OCI-LY7 (cell line): ENCODE measurements at regions not wholly inside any gene's neighbourhood (a gene's known extent, or its start where the extent isn't known, plus 50 kb on each side); places are given as distances from the start of the nearest gene placed in this dataset.

ENCODE experiments used
- BruUV-seq: library from RNA; stranded (reverse); fragments of 400-500 nt; replicated peaks from 2 replicates; lab custom pipeline; 2021; lab: Mats Ljungman, UMichigan
- CTCF ChIA-PET: fragments of 300-600 bp; sonication (Branson Sonifier 250); formaldehyde crosslinking; loops from one replicate; lab custom pipeline; 2022; ENCODE audit warnings: antibody characterized with exemption; ENCODE audit not compliant: unreplicated experiment; lab: Charles Lee
- POLR2A ChIA-PET: fragments of 300-600 bp; sonication (Branson Sonifier 250); formaldehyde crosslinking; loops from one replicate; lab custom pipeline; 2022; ENCODE audit warnings: antibody characterized with exemption; lab: Charles Lee
- DNase-seq: peaks from one replicate; pipeline ENCODE4 v3.0.0-alpha.2; 2015; ENCODE audit warnings: low spot score
- H2AFZ ChIP-seq: fragments of 200-600 bp; sonication (generic), shearing (Covaris generic); 2 replicates; pipeline ENCODE4 v1.6.1; 2014; ENCODE audit warnings: mild to moderate bottlenecking, antibody characterized with exemption, low read length, moderate library complexity
- H3K27ac ChIP-seq: fragments of 200-600 bp; sonication (generic); 2 replicates; pipeline ENCODE4 v1.5.1; 2014; ENCODE audit warnings: mixed run types, low read depth, mild to moderate bottlenecking, moderate library complexity, low read length, inconsistent platforms; ENCODE audit not compliant: poor library complexity, severe bottlenecking
- H3K36me3 ChIP-seq: fragments of 200-600 bp; sonication (generic); 2 replicates; pipeline ENCODE4 v1.6.1; 2014; ENCODE audit warnings: mild to moderate bottlenecking, antibody characterized with exemption, low read length, moderate library complexity, mixed read lengths; ENCODE audit not compliant: insufficient read depth
- H3K4me1 ChIP-seq: fragments of 200-600 bp; sonication (generic); 2 replicates; pipeline ENCODE4 v1.5.1; 2014; ENCODE audit warnings: mild to moderate bottlenecking, low read length; ENCODE audit not compliant: insufficient read depth, poor library complexity, severe bottlenecking
- H3K4me2 ChIP-seq: fragments of 200-600 bp; sonication (generic); 2 replicates; pipeline ENCODE4 v1.6.1; 2014; ENCODE audit warnings: mild to moderate bottlenecking, low read length
- H3K4me3 ChIP-seq: fragments of 200-600 bp; sonication (generic); 2 replicates; pipeline ENCODE4 v1.5.1; 2014; ENCODE audit warnings: mild to moderate bottlenecking, low read depth, low read length; ENCODE audit not compliant: poor library complexity, severe bottlenecking
- H3K79me2 ChIP-seq: fragments of 200-600 bp; sonication (generic); 2 replicates; pipeline ENCODE4 v1.6.1; 2016; ENCODE audit warnings: low read depth, mild to moderate bottlenecking, low read length, moderate library complexity, mixed read lengths; ENCODE audit not compliant: insufficient read depth
- H3K9me2 ChIP-seq: fragments of 200-600 bp; sonication (generic); 2 replicates; pipeline ENCODE4 v1.6.1; 2016; ENCODE audit warnings: mild to moderate bottlenecking, low read length, mixed read lengths; ENCODE audit not compliant: insufficient read depth
- H3K9me3 ChIP-seq: fragments of 200-600 bp; sonication (generic); 2 replicates; pipeline ENCODE4 v1.6.1; 2014; ENCODE audit warnings: mild to moderate bottlenecking, mixed run types, low read length, mixed read lengths
- H4K20me1 ChIP-seq: fragments of 200-600 bp; sonication (generic); 2 replicates; pipeline ENCODE4 v1.6.1; 2014; ENCODE audit warnings: mild to moderate bottlenecking, antibody characterized with exemption, low read length, moderate library complexity, mixed read lengths; ENCODE audit not compliant: insufficient read depth
- EZH2phosphoT487 ChIP-seq: fragments of 200-600 bp; sonication (generic); IDR thresholded peaks from 2 replicates; pipeline ENCODE4 v1.6.1; 2018; ENCODE audit warnings: low read depth, borderline replicate concordance, mild to moderate bottlenecking, mixed run types, antibody characterized with exemption, low read length, moderate library complexity, mixed read lengths
- intact Hi-C: fragments of 100-400 bp; cut with micrococcal nuclease; formaldehyde crosslinking; loops from one replicate; pipeline ENCODE4 v1.10.0; 2022; ENCODE audit not compliant: unreplicated experiment
- TF ChIP-seq, protein P1 (sequence below): fragments of 200-600 bp; sonication (generic); conservative IDR thresholded peaks from 2 replicates; pipeline ENCODE4 v1.5.1; 2014; ENCODE audit warnings: mild to moderate bottlenecking, antibody characterized with exemption, low read length, moderate library complexity, mixed read lengths

- H3K9me3 ChIP-seq: no peaks in the 10 kb centered on the region
- H3K4me3 ChIP-seq: no peak overlapping the region
- intact Hi-C loops: no loop called here
- no peak for DNase-seq
- H3K4me2 ChIP-seq: no peak overlapping the region
- H3K36me3 ChIP-seq: no peaks in the 10 kb centered on the region
- H2AFZ ChIP-seq: no peak overlapping the region
- no peaks in the 10 kb centered on the region for H3K4me1 ChIP-seq
- ChIA-PET CTCF (no interaction called here), POLR2A (interaction anchor here (0.8 kb wide), 1 partner anchor 19 kb away, joined by 3 read pairs; no protein-coding TSS in a partner anchor)
- no peak overlapping the region for H3K27ac ChIP-seq
- H3K9me2 ChIP-seq: no peaks in the 10 kb centered on the region
- H4K20me1 ChIP-seq: no peaks in the 10 kb centered on the region
- BruUV-seq: no TSS peak
- TF ChIP-seq EZH2phosphoT487: no peak
- TF ChIP-seq, protein P1, sequence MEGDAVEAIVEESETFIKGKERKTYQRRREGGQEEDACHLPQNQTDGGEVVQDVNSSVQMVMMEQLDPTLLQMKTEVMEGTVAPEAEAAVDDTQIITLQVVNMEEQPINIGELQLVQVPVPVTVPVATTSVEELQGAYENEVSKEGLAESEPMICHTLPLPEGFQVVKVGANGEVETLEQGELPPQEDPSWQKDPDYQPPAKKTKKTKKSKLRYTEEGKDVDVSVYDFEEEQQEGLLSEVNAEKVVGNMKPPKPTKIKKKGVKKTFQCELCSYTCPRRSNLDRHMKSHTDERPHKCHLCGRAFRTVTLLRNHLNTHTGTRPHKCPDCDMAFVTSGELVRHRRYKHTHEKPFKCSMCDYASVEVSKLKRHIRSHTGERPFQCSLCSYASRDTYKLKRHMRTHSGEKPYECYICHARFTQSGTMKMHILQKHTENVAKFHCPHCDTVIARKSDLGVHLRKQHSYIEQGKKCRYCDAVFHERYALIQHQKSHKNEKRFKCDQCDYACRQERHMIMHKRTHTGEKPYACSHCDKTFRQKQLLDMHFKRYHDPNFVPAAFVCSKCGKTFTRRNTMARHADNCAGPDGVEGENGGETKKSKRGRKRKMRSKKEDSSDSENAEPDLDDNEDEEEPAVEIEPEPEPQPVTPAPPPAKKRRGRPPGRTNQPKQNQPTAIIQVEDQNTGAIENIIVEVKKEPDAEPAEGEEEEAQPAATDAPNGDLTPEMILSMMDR: no peak
- no peaks in the 10 kb centered on the region for H3K79me2 ChIP-seq
These were observed 481.2 kb downstream of the MATN1 start for GRCh38 chr1:30242168-30242567.

DNA sequence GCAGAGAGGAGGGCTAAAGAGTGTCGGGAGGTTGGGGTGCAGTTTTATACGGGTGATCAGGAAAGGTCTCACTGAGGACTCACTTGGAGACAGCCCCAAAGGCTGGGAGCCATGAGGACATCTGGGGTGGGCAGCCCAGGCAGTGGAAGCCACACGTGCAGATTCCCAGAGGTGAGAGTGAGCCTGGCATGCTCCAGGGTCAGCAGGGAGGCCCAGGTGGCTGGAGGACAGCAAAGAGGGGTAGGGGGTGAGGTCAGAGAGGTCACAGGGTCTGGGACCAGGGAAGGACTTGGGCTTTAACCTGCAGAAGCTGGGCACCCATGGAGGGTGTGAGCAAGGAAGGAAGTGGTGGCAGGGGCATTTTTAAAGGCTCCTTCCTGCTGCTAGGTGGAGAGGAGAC lies 481.7 kb downstream of the MATN1 start:
- H3K4me3 ChIP-seq: no peak overlapping the region
- no peak overlapping the region for H3K4me2 ChIP-seq
- H3K4me1 ChIP-seq: no peaks in the 10 kb centered on the region
- CTCF ChIA-PET: no interaction called here
- H3K27ac ChIP-seq: no peak overlapping the region
- no peak overlapping the region for H2AFZ ChIP-seq
- no peaks in the 10 kb centered on the region for H3K36me3 ChIP-seq
- H4K20me1 ChIP-seq: no peaks in the 10 kb centered on the region
- H3K9me2 ChIP-seq: no peaks in the 10 kb centered on the region
- H3K9me3 ChIP-seq: no peaks in the 10 kb centered on the region
- no peaks in the 10 kb centered on the region for H3K79me2 ChIP-seq
- TF ChIP-seq, protein P1: no peak
- no peak for TF ChIP-seq EZH2phosphoT487
- no peak for DNase-seq
- BruUV-seq: no TSS peak
- POLR2A ChIA-PET: interaction anchor here (0.8 kb wide), 1 partner anchor 19 kb away, joined by 3 read pairs; no protein-coding TSS in a partner anchor
- intact Hi-C loops: no loop called here

DNA sequence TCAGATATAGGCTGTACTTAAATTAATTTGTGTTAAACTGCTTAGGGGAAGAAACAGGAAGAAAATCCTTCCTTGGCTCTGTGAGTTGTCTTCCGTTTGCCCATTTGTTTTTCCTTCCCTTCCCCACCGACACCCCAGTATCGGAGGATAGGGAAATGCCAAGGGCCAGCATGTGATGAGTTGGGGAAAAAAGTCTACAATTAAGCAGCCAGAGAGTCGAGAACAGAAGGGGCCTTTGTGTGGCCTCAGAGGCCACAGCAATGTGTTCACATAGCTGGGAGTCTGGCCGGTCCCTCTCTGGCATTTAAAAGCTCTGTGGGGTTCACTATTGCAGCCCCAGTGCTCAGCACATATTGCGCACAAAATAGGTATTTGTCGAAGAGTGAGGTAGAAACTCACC lies 489.3 kb downstream of the MATN1 start:
- Histone ChIP-seq H3K4me3 (no peak overlapping the region), H3K4me1 (no peaks in the 10 kb centered on the region), H3K9me3 (no peaks in the 10 kb centered on the region), H3K27ac (no peak overlapping the region), H3K79me2 (no peaks in the 10 kb centered on the region), H3K9me2 (no peaks in the 10 kb centered on the region), H2AFZ (no peak overlapping the region), H3K36me3 (no peaks in the 10 kb centered on the region), H3K4me2 (no peak overlapping the region), H4K20me1 (no peaks in the 10 kb centered on the region)
- ChIA-PET POLR2A (no interaction called here), CTCF (no interaction called here)
- TF ChIP-seq, protein P1: no peak
- no peak for TF ChIP-seq EZH2phosphoT487
- no peak for DNase-seq
- intact Hi-C loops: no loop called here
- BruUV-seq: no TSS peak
